ENCODE measurements at regions not wholly inside any gene's neighbourhood (a gene's known extent, or its start where the extent isn't known, plus 50 kb on each side); places are given as distances from the start of the nearest gene placed in this dataset.

GRCh38 chr4:155488691-155489090 lies 111.9 kb upstream of the MAP9 start:
- Histone ChIP-seq H3K36me3 (replicated peaks; ENCODE audit: low read depth, low read length) (no peaks in the 10 kb centered on the region), H3K9me3 (ENCODE audit: insufficient read depth, low read length) (no peaks in the 10 kb centered on the region), H3K4me1 (ENCODE audit: low read length) (0 out of 2 replicates have a peak, but pooled peaks cover 5% of the 10 kb centered on the region), H3K27ac (ENCODE audit: low read length) (no peak overlapping the region), H3K79me2 (ENCODE audit: low read length) (no peaks in the 10 kb centered on the region), H2AFZ (ENCODE audit: low read depth, low read length) (no peak overlapping the region), H3K4me2 (ENCODE audit: low read length) (no peak overlapping the region), H4K20me1 (ENCODE audit: insufficient read depth, low read length) (no peaks in the 10 kb centered on the region), H3K9ac (ENCODE audit: low read length) (no peak overlapping the region), H3K4me3 (ENCODE audit: low read length) (no peak overlapping the region), H3K27me3 (ENCODE audit: low read depth, low read length) (no peaks in the 10 kb centered on the region)
- TF ChIP-seq EZH2phosphoT487 (IDR thresholded peaks at IDR 0.05; ENCODE audit: low read depth) = no peak
- TF ChIP-seq, protein P1, sequence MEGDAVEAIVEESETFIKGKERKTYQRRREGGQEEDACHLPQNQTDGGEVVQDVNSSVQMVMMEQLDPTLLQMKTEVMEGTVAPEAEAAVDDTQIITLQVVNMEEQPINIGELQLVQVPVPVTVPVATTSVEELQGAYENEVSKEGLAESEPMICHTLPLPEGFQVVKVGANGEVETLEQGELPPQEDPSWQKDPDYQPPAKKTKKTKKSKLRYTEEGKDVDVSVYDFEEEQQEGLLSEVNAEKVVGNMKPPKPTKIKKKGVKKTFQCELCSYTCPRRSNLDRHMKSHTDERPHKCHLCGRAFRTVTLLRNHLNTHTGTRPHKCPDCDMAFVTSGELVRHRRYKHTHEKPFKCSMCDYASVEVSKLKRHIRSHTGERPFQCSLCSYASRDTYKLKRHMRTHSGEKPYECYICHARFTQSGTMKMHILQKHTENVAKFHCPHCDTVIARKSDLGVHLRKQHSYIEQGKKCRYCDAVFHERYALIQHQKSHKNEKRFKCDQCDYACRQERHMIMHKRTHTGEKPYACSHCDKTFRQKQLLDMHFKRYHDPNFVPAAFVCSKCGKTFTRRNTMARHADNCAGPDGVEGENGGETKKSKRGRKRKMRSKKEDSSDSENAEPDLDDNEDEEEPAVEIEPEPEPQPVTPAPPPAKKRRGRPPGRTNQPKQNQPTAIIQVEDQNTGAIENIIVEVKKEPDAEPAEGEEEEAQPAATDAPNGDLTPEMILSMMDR (IDR thresholded peaks at IDR 0.05; ENCODE audit: low read depth, low read length) = no peak

GRCh38 chr4:155487210-155487609 lies 110.4 kb upstream of the MAP9 start:
- TF ChIP-seq EZH2phosphoT487 (IDR thresholded peaks at IDR 0.05; ENCODE audit: low read depth) = no peak
- TF ChIP-seq, protein P1 (IDR thresholded peaks at IDR 0.05; ENCODE audit: low read depth, low read length) = no peak
- H3K36me3 ChIP-seq (replicated peaks; ENCODE audit: low read depth, low read length) = no peaks in the 10 kb centered on the region
- H3K4me1 ChIP-seq (ENCODE audit: low read length) = 0 out of 2 replicates have a peak, but pooled peaks cover 5% of the 10 kb centered on the region
- H3K79me2 ChIP-seq (ENCODE audit: low read length) = no peaks in the 10 kb centered on the region
- H4K20me1 ChIP-seq (ENCODE audit: insufficient read depth, low read length) = no peaks in the 10 kb centered on the region
- no peaks in the 10 kb centered on the region for H3K9me3 ChIP-seq (ENCODE audit: insufficient read depth, low read length)
- no peak overlapping the region for H3K4me3 ChIP-seq (ENCODE audit: low read length)
- no peaks in the 10 kb centered on the region for H3K27me3 ChIP-seq (ENCODE audit: low read depth, low read length)
- no peak overlapping the region for H2AFZ ChIP-seq (ENCODE audit: low read depth, low read length)
- no peak overlapping the region for H3K4me2 ChIP-seq (ENCODE audit: low read length)
- H3K27ac ChIP-seq (ENCODE audit: low read length) = no peak overlapping the region
- no peak overlapping the region for H3K9ac ChIP-seq (ENCODE audit: low read length)

GRCh38 chr4:155481150-155481549 lies 104.4 kb upstream of the MAP9 start:
- H4K20me1 ChIP-seq (ENCODE audit: insufficient read depth, low read length) = no peaks in the 10 kb centered on the region
- no peak overlapping the region for H3K4me2 ChIP-seq (ENCODE audit: low read length)
- H3K27me3 ChIP-seq (ENCODE audit: low read depth, low read length) = no peaks in the 10 kb centered on the region
- H3K4me1 ChIP-seq (ENCODE audit: low read length) = no peaks in the 10 kb centered on the region
- H3K9ac ChIP-seq (ENCODE audit: low read length) = no peak overlapping the region
- no peak overlapping the region for H3K27ac ChIP-seq (ENCODE audit: low read length)
- no peak overlapping the region for H2AFZ ChIP-seq (ENCODE audit: low read depth, low read length)
- no peak overlapping the region for H3K4me3 ChIP-seq (ENCODE audit: low read length)
- TF ChIP-seq, protein P1 (IDR thresholded peaks at IDR 0.05; ENCODE audit: low read depth, low read length) = no peak
- TF ChIP-seq EZH2phosphoT487 (IDR thresholded peaks at IDR 0.05; ENCODE audit: low read depth) = no peak
- no peaks in the 10 kb centered on the region for H3K9me3 ChIP-seq (ENCODE audit: insufficient read depth, low read length)
- no peaks in the 10 kb centered on the region for H3K79me2 ChIP-seq (ENCODE audit: low read length)
- no peaks in the 10 kb centered on the region for H3K36me3 ChIP-seq (replicated peaks; ENCODE audit: low read depth, low read length)

GRCh38 chr4:155479835-155480234 lies 103.1 kb upstream of the MAP9 start:
- Histone ChIP-seq H3K4me1 (ENCODE audit: low read length) (no peaks in the 10 kb centered on the region), H3K4me3 (ENCODE audit: low read length) (no peak overlapping the region), H2AFZ (ENCODE audit: low read depth, low read length) (no peak overlapping the region), H3K27ac (ENCODE audit: low read length) (no peak overlapping the region), H3K9me3 (ENCODE audit: insufficient read depth, low read length) (no peaks in the 10 kb centered on the region), H4K20me1 (ENCODE audit: insufficient read depth, low read length) (no peaks in the 10 kb centered on the region), H3K9ac (ENCODE audit: low read length) (no peak overlapping the region), H3K4me2 (ENCODE audit: low read length) (no peak overlapping the region), H3K79me2 (ENCODE audit: low read length) (no peaks in the 10 kb centered on the region), H3K36me3 (replicated peaks; ENCODE audit: low read depth, low read length) (no peaks in the 10 kb centered on the region), H3K27me3 (ENCODE audit: low read depth, low read length) (no peaks in the 10 kb centered on the region)
- no peak for TF ChIP-seq EZH2phosphoT487 (IDR thresholded peaks at IDR 0.05; ENCODE audit: low read depth)
- TF ChIP-seq, protein P1 (IDR thresholded peaks at IDR 0.05; ENCODE audit: low read depth, low read length) = no peak
